ENCODE measurements at regions not wholly inside any gene's neighbourhood (a gene's known extent, or its start where the extent isn't known, plus 50 kb on each side); places are given as distances from the start of the nearest gene placed in this dataset.

- TF ChIP-seq CTCF (IDR thresholded peaks at IDR 0.05; ENCODE audit: insufficient read depth, low read length): no peak
- no peak overlapping the region for H3K4me3 ChIP-seq (ENCODE audit: low read depth, low read length)
- DNase-seq (ENCODE audit: low read depth): no peak
Measured at GRCh38 chr3:76679541-76679940, 360.4 kb upstream of the ROBO2 start.

- no peak for TF ChIP-seq CTCF (IDR thresholded peaks at IDR 0.05; ENCODE audit: insufficient read depth, low read length)
- no peak overlapping the region for H3K4me3 ChIP-seq (ENCODE audit: low read depth, low read length)
- DNase-seq (ENCODE audit: low read depth): no peak
Measured at GRCh38 chr3:76683256-76683655, 356.6 kb upstream of the ROBO2 start.

DNA sequence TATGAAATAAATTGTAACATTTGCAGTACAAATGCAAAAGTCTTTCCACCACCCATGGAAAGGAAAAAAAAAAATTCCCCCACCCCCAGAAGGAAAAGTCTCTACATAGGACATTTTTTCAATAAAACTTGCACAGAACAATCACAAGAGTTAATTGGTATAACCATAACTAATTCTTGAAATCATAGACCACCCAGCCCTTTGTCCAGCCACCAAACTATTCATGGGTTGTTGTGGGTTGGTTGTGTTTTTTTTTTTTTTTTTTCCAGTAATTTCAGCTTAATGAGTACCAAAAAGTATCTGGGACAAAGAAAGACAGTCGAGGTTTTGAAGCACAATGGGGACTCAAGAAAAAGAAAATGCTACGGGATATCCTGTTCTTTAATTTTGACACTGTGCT, 355.0 kb upstream of the ROBO2 start:
- DNase-seq (ENCODE audit: low read depth): no peak
- no peak for TF ChIP-seq CTCF (IDR thresholded peaks at IDR 0.05; ENCODE audit: insufficient read depth, low read length)
- no peak overlapping the region for H3K4me3 ChIP-seq (ENCODE audit: low read depth, low read length)

DNA sequence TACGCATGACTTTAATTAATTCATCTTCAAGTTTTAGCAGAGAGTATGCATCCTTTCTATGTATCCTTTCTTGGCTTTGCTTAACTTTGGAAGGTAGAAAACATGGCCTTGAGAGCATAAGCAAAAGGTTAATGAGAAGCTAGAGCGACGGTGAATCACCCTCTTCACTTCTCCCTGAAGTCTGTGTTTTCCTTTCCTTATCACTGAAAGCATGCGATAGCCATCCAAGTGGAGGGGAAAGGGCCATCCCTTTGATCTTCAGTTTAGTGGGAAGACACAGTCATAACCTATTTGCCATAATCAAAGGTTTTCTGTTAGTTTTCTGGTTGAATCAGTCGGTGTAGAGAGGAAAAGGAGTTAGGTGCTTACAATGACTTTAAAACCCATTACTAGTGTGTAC, 354.0 kb upstream of the ROBO2 start:
- H3K4me3 ChIP-seq (ENCODE audit: low read depth, low read length): no peak overlapping the region
- DNase-seq (ENCODE audit: low read depth): no peak
- TF ChIP-seq CTCF (IDR thresholded peaks at IDR 0.05; ENCODE audit: insufficient read depth, low read length): no peak

DNA sequence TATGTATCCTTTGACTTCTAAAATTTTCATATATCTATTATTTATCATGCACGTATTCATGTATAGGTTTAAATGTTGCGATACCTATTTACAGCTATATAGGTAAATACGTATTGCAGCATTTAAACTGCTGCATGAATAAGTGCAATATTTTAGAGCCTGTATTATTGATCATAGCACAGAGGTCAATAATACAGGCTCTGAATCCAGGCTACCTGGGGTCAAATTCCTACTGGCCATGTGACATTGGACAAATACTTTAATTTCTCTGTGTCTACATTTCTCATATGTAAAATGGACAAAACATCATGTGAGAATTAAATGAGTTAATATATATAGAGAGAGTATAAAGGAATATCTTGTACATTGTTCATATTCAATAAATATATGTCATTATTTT, 352.9 kb upstream of the ROBO2 start:
- no peak for TF ChIP-seq CTCF (IDR thresholded peaks at IDR 0.05; ENCODE audit: insufficient read depth, low read length)
- H3K4me3 ChIP-seq (ENCODE audit: low read depth, low read length): no peak overlapping the region
- DNase-seq (ENCODE audit: low read depth): no peak

DNA sequence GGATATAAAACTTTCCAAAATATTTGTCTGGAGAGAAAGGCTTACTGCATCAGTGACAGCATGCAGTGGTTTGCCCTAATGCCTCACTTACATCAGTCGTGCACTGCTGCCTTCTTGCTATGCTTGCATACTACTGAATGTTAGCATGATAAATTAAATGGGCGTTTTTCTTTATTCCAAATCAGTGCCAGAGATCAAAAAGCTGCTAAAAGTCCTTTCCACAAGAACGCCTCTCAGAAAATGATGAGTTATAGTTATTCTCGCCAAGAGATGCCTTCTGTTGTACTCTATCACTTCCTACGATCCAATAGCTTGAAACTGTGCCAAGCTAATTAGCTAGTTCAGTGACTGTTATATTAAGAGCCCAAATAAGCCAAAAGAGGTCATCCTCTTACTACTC, 345.8 kb upstream of the ROBO2 start:
- no peak for TF ChIP-seq CTCF (IDR thresholded peaks at IDR 0.05; ENCODE audit: insufficient read depth, low read length)
- no peak for DNase-seq (ENCODE audit: low read depth)

DNA sequence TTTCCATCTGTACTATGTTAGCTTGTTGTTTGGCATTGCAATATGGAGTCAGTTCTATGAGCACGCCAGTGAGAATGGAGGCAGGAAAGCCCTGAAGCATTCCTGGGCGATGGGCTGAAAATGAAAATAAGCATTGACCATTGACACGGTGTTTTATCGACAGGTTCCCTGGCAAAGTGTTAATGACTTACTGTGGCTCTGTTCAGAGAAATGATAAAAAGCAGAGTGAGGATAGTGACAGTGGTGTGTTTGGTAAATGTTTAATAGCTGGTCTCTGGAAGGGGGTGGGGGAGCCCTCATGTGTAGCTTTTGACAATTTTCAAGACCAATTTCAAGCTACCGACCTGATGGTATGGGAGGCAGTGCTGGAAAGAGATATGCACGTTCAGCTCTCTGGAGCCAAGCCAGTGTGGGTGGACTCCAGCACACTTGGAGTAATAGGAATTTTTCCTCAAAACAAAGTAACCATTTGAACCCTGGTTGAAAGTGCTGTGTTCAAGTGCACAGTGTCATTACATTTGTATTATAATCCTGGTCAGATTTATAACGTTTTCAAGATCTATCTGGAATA, 341.7 kb upstream of the ROBO2 start:
- no peak for DNase-seq (ENCODE audit: low read depth)
- no peak overlapping the region for H3K4me3 ChIP-seq (ENCODE audit: low read depth, low read length)
- no peak for TF ChIP-seq CTCF (IDR thresholded peaks at IDR 0.05; ENCODE audit: insufficient read depth, low read length)

More for the DNA sequence above, 345.8 kb upstream of the ROBO2 start:
- no peak overlapping the region for H3K4me3 ChIP-seq (ENCODE audit: low read depth, low read length)

All from fibroblast of the aortic adventitia (primary cell).